IMR-90 (cell line): ENCODE measurements at regions not wholly inside any gene's neighbourhood (a gene's known extent, or its start where the extent isn't known, plus 50 kb on each side); places are given as distances from the start of the nearest gene placed in this dataset.

ENCODE experiments used
- ATAC-seq: fragments of 200-7000 bp; cut with Tn5 transposase; 2 replicates; pipeline ENCODE4 v1.9.1; 2020; ENCODE audit warnings: low read depth, mild to moderate bottlenecking, moderate library complexity
- BruUV-seq: library from RNA; stranded (reverse); fragments of 400-500 nt; replicated peaks from 2 replicates; lab custom pipeline; 2021; lab: Mats Ljungman, UMichigan
- CTCF ChIA-PET: fragments of 300-600 bp; formaldehyde crosslinking; extraction: SDS; loops from one replicate; lab custom pipeline; 2021; ENCODE audit warnings: antibody characterized with exemption; lab: Yijun Ruan, JAX
- POLR2A ChIA-PET: fragments of 300-600 bp; sonication (Branson Sonifier 250); formaldehyde crosslinking; loops from one replicate; lab custom pipeline; 2022; ENCODE audit warnings: antibody characterized with exemption; ENCODE audit not compliant: unreplicated experiment; lab: Charles Lee
- DNase-seq: peaks from one replicate; pipeline ENCODE4 v3.0.0; 2013
- H2AFZ ChIP-seq: replicated peaks from 2 replicates; pipeline ENCODE3; 2013; ENCODE audit warnings: low read length, mild to moderate bottlenecking; ENCODE audit not compliant: poor library complexity
- H2AK5ac ChIP-seq: 2 replicates; pipeline ENCODE4 v1.6.1; 2013; ENCODE audit warnings: low read depth, low read length, inconsistent platforms
- H2AK9ac ChIP-seq: replicated peaks from 2 replicates; pipeline ENCODE3; 2013; ENCODE audit warnings: mild to moderate bottlenecking, low read depth, low read length, moderate library complexity; ENCODE audit not compliant: poor library complexity
- H2BK120ac ChIP-seq: 2 replicates; pipeline ENCODE4 v1.6.1; 2013; ENCODE audit warnings: low read depth, low read length, inconsistent platforms
- H2BK15ac ChIP-seq: 3 replicates; pipeline ENCODE4 v1.6.1; 2013; ENCODE audit warnings: low read depth, low read length, inconsistent platforms
- H2BK20ac ChIP-seq: 2 replicates; pipeline ENCODE4 v1.6.1; 2013; ENCODE audit warnings: low read depth, mild to moderate bottlenecking, inconsistent platforms, low read length, moderate library complexity
- H2BK5ac ChIP-seq: 2 replicates; pipeline ENCODE4 v1.6.1; 2013; ENCODE audit warnings: mild to moderate bottlenecking, low read depth, low read length, inconsistent platforms; ENCODE audit not compliant: poor library complexity, severe bottlenecking
- H3K14ac ChIP-seq: replicated peaks from 2 replicates; pipeline ENCODE4 v1.6.1; 2013; ENCODE audit warnings: low read depth, low read length, inconsistent platforms
- H3K18ac ChIP-seq: 2 replicates; pipeline ENCODE4 v1.6.1; 2013; ENCODE audit warnings: low read depth, low read length, control low read depth
- H3K23ac ChIP-seq: 2 replicates; pipeline ENCODE4 v1.6.1; 2013; ENCODE audit warnings: low read depth, low read length, inconsistent platforms
- H3K27ac ChIP-seq: 2 replicates; pipeline ENCODE4 v1.5.1; 2013; ENCODE audit warnings: mild to moderate bottlenecking, control low read depth, low read length; ENCODE audit not compliant: insufficient read depth
- H3K27me3 ChIP-seq: 2 replicates; pipeline ENCODE4 v1.6.1; 2013; ENCODE audit warnings: low read length; ENCODE audit not compliant: control insufficient read depth, insufficient read depth
- H3K36me3 ChIP-seq: 2 replicates; pipeline ENCODE4 v1.6.1; 2013; ENCODE audit warnings: low read length, mixed read lengths; ENCODE audit not compliant: control insufficient read depth, insufficient read depth
- H3K4ac ChIP-seq: 2 replicates; pipeline ENCODE4 v1.6.1; 2013; ENCODE audit warnings: low read depth, low read length, inconsistent platforms
- H3K4me1 ChIP-seq: 2 replicates; pipeline ENCODE4 v1.6.1; 2013; ENCODE audit warnings: low read length, mixed read lengths; ENCODE audit not compliant: control insufficient read depth, insufficient read depth
- H3K4me2 ChIP-seq: 2 replicates; pipeline ENCODE4 v1.6.1; 2013; ENCODE audit warnings: low read depth, mild to moderate bottlenecking, control low read depth, low read length, moderate library complexity
- H3K4me3 ChIP-seq: 2 replicates; pipeline ENCODE4 v1.5.1; 2013; ENCODE audit warnings: low read depth, mild to moderate bottlenecking, control low read depth, low read length, moderate library complexity; ENCODE audit not compliant: insufficient read depth
- H3K56ac ChIP-seq: 2 replicates; pipeline ENCODE4 v1.6.1; 2013; ENCODE audit warnings: low read length, inconsistent platforms; ENCODE audit not compliant: insufficient read depth; ENCODE audit errors: extremely low read depth
- H3K79me1 ChIP-seq, 2 experiments: 2 replicates each; pipeline ENCODE4 v1.6.1; 2013; ENCODE audit warnings: low read length in 2 of 2, inconsistent platforms in 1 of 2, low read depth in 1 of 2
- H3K9ac ChIP-seq: 2 replicates; pipeline ENCODE4 v1.6.1; 2013; ENCODE audit warnings: low read depth, low read length, control low read depth
- H3K9me1 ChIP-seq: 2 replicates; pipeline ENCODE4 v1.6.1; 2013; ENCODE audit warnings: low read length, inconsistent platforms; ENCODE audit not compliant: insufficient read depth
- H3K9me3 ChIP-seq: 2 replicates; pipeline ENCODE4 v1.6.1; 2013; ENCODE audit warnings: low read length; ENCODE audit not compliant: control insufficient read depth, insufficient read depth
- H4K20me1 ChIP-seq: 2 replicates; pipeline ENCODE4 v1.6.1; 2013; ENCODE audit warnings: low read length, inconsistent platforms; ENCODE audit not compliant: insufficient read depth
- H4K5ac ChIP-seq: 2 replicates; pipeline ENCODE4 v1.6.1; 2013; ENCODE audit warnings: mild to moderate bottlenecking, low read depth, low read length, control low read depth
- H4K8ac ChIP-seq, 2 experiments: 2 replicates each; pipeline ENCODE4 v1.6.1; 2013; ENCODE audit warnings: low read depth in 2 of 2, low read length in 2 of 2, control low read depth in 1 of 2, inconsistent platforms in 1 of 2
- H4K91ac ChIP-seq: 2 replicates; pipeline ENCODE4 v1.6.1; 2013; ENCODE audit warnings: low read depth, low read length, inconsistent platforms; ENCODE audit not compliant: insufficient read depth
- CHD1 ChIP-seq: IDR thresholded peaks from 2 replicates; pipeline ENCODE4 v1.6.1; 2012; ENCODE audit warnings: low read depth, low read length, improper control_type of control experiment
- FOS ChIP-seq: fragments of 150-350 bp; IDR thresholded peaks from 2 replicates; pipeline ENCODE4 v1.6.1; 2016; ENCODE audit warnings: low read depth, low read length
- MAFK ChIP-seq: IDR thresholded peaks from 2 replicates; pipeline ENCODE4 v1.6.1; 2012; ENCODE audit warnings: low read depth, low read length, improper control_type of control experiment
- POLR2A ChIP-seq: IDR thresholded peaks from 2 replicates; pipeline ENCODE4 v1.6.1; 2012; ENCODE audit warnings: mild to moderate bottlenecking, low read depth, low read length
- RCOR1 ChIP-seq: IDR thresholded peaks from 2 replicates; pipeline ENCODE4 v1.6.1; 2012; ENCODE audit warnings: mild to moderate bottlenecking, low read length, improper control_type of control experiment; ENCODE audit not compliant: insufficient replicate concordance
- WGBS, 2 experiments: methylation state at CpG; one replicate each; pipeline versions ENCODE4 v1.1.5 to v1.1.7; 2013; ENCODE audit warnings: missing lambda C conversion rate in 2 of 2; ENCODE audit not compliant: insufficient read length in 1 of 2; ENCODE audit errors: extremely low coverage in 2 of 2; 5-methylcytosine and 5-hydroxymethylcytosine counted together
- dilution Hi-C: fragments of 300-500 bp; cut with HindIII; formaldehyde crosslinking; loops from one replicate; pipeline ENCODE4 v1.14.3; 2018; ENCODE audit warnings: low sequenced_read_pairs; ENCODE audit not compliant: unreplicated experiment
- in situ Hi-C: fragments of 300-500 bp; cut with MboI; formaldehyde crosslinking; loops from 3 replicates; pipeline ENCODE4 v1.14.3; 2019; ENCODE audit warnings: low sequenced_read_pairs, inconsistent platforms, mixed read lengths
- intact Hi-C: fragments of 100-400 bp; cut with micrococcal nuclease; formaldehyde crosslinking; loops from 2 replicates; pipeline ENCODE4 v1.10.0; 2022

- BruUV-seq, result no TSS peak
- Histone ChIP-seq H2AK9ac (no peak overlapping the region), H2AK5ac (no peak overlapping the region), H2BK120ac (no peak overlapping the region), H3K56ac (no peak overlapping the region), H3K27ac (no peak overlapping the region), H3K79me1 (no peaks in the 10 kb centered on the region), H4K20me1 (no peaks in the 10 kb centered on the region), H3K14ac (no peak overlapping the region), H3K27me3 (no peaks in the 10 kb centered on the region), H3K4me3 (no peak overlapping the region), H3K18ac (no peak overlapping the region), H2BK5ac (no peak overlapping the region), H4K5ac (no peak overlapping the region), H2BK20ac (no peak overlapping the region), H3K9me1 (no peaks in the 10 kb centered on the region), H3K36me3 (no peaks in the 10 kb centered on the region), H2AFZ (no peak overlapping the region), H3K23ac (no peak overlapping the region), H4K8ac (no peak overlapping the region), H3K4me1 (no peaks in the 10 kb centered on the region), H4K91ac (no peak overlapping the region), H3K4ac (no peak overlapping the region), H3K9me3 (no peaks in the 10 kb centered on the region), H3K9ac (no peak overlapping the region), H2BK15ac (no peak overlapping the region), H3K4me2 (no peak overlapping the region)
- in situ Hi-C loops, result no loop called here
- CTCF ChIA-PET, result no interaction called here
- intact Hi-C loops, result no loop called here
- 53% methylated on average over 2 of the region's 3 CpGs; no CpG with 5 or more reads in 1 of the 2 experiments for WGBS, 2 experiments
- DNase-seq, result no peak
- no peak for ATAC-seq
- POLR2A ChIA-PET, result no interaction called here
- dilution Hi-C loops, result no loop called here
- TF ChIP-seq MAFK (0 out of 2 replicates have a peak, but pooled peaks have one; percentile 45), POLR2A (no peak), RCOR1 (no peak), FOS (no peak), CHD1 (no peak)
These were observed 85.9 kb downstream of the MAFB start for GRCh38 chr20:40603057-40603651.
